SK-N-SH treated with all-trans-retinoic acid at 6 μM for 48 hours (cell line): ENCODE measurements at regions not wholly inside any gene's neighbourhood (a gene's known extent, or its start where the extent isn't known, plus 50 kb on each side); places are given as distances from the start of the nearest gene placed in this dataset.

Experiments used
- ATAC-seq: fragments of 200-7000 bp; cut with Tn5 transposase; 3 replicates; pipeline ENCODE4 v1.9.1; 2020; ENCODE audit warnings: mild to moderate bottlenecking, moderate library complexity
- ARNTL ChIP-seq: fragments of 450-650 bp; formaldehyde crosslinking; IDR thresholded peaks from 2 replicates; pipeline ENCODE4 v1.5.0; 2020; ENCODE audit warnings: low read depth, mild to moderate bottlenecking, moderate library complexity, borderline replicate concordance
- CREB5 ChIP-seq: fragments of 250-450 bp; sonication (Bioruptor Pico); IDR thresholded peaks from 2 replicates; pipeline ENCODE4 v1.5.1; 2020; ENCODE audit warnings: low read depth, mild to moderate bottlenecking, moderate library complexity
- CSDC2 ChIP-seq: fragments of 250-450 bp; sonication (Bioruptor Pico); IDR thresholded peaks from 2 replicates; pipeline ENCODE4 v1.5.0; 2020; ENCODE audit warnings: mild to moderate bottlenecking, moderate library complexity
- CSRNP3 ChIP-seq: fragments of 250-450 bp; sonication (Bioruptor Pico); IDR thresholded peaks from 2 replicates; pipeline ENCODE4 v1.5.1; 2021; ENCODE audit warnings: mild to moderate bottlenecking, moderate library complexity
- ESRRG ChIP-seq: fragments of 250-450 bp; sonication (Bioruptor Pico); IDR thresholded peaks from 2 replicates; pipeline ENCODE4 v1.6.1; 2021; ENCODE audit warnings: mild to moderate bottlenecking
- GLIS3 ChIP-seq: fragments of 250-450 bp; sonication (Bioruptor Pico); IDR thresholded peaks from 2 replicates; pipeline ENCODE4 v1.5.0; 2020; ENCODE audit warnings: mild to moderate bottlenecking, moderate library complexity
- ISL1 ChIP-seq: fragments of 250-450 bp; sonication (Bioruptor Pico); IDR thresholded peaks from 2 replicates; pipeline ENCODE4 v2.1.2; 2022; ENCODE audit warnings: mild to moderate bottlenecking, moderate library complexity
- OSR1 ChIP-seq: fragments of 250-450 bp; sonication (Bioruptor Pico); IDR thresholded peaks from 2 replicates; pipeline ENCODE4 v1.8.0; 2022; ENCODE audit warnings: moderate library complexity, mild to moderate bottlenecking, inconsistent platforms
- PATZ1 ChIP-seq: fragments of 250-450 bp; sonication (Bioruptor Pico); IDR thresholded peaks from 2 replicates; pipeline ENCODE4 v1.8.0; 2020; ENCODE audit warnings: mild to moderate bottlenecking, moderate library complexity, borderline replicate concordance
- POU6F1 ChIP-seq: fragments of 250-450 bp; sonication (Bioruptor Pico); IDR thresholded peaks from 2 replicates; pipeline ENCODE4 v1.8.0; 2021; ENCODE audit warnings: low read depth, mild to moderate bottlenecking, moderate library complexity, borderline replicate concordance
- PPARA ChIP-seq: fragments of 250-450 bp; sonication (Bioruptor Pico); IDR thresholded peaks from 2 replicates; pipeline ENCODE4 v1.5.0; 2020; ENCODE audit warnings: mild to moderate bottlenecking, borderline replicate concordance
- RARB ChIP-seq: fragments of 250-450 bp; sonication (Bioruptor Pico); IDR thresholded peaks from 2 replicates; pipeline ENCODE4 v1.8.0; 2021; ENCODE audit warnings: mild to moderate bottlenecking, moderate library complexity
- SNAI2 ChIP-seq: fragments of 250-450 bp; sonication (Bioruptor Pico); IDR thresholded peaks from 2 replicates; pipeline ENCODE4 v1.5.0; 2020; ENCODE audit warnings: mild to moderate bottlenecking, moderate library complexity
- TCF4 ChIP-seq: fragments of 250-450 bp; sonication (Bioruptor Pico); IDR thresholded peaks from 2 replicates; pipeline ENCODE4 v1.8.0; 2021; ENCODE audit warnings: mild to moderate bottlenecking, moderate library complexity, borderline replicate concordance
- TOX ChIP-seq: fragments of 250-450 bp; sonication (Bioruptor Pico); IDR thresholded peaks from 2 replicates; pipeline ENCODE4 v1.8.0; 2021; ENCODE audit warnings: mild to moderate bottlenecking, moderate library complexity, borderline replicate concordance
- TSHZ2 ChIP-seq: fragments of 250-450 bp; sonication (Bioruptor Pico); IDR thresholded peaks from 2 replicates; pipeline ENCODE4 v1.5.0; 2020; ENCODE audit warnings: mild to moderate bottlenecking, moderate library complexity
- ZC3H10 ChIP-seq: fragments of 250-450 bp; sonication (Bioruptor Pico); IDR thresholded peaks from 2 replicates; pipeline ENCODE4 v1.5.1; 2021; ENCODE audit warnings: mild to moderate bottlenecking, moderate library complexity
- ZFP3 ChIP-seq: fragments of 250-450 bp; sonication (Bioruptor Pico); IDR thresholded peaks from 2 replicates; pipeline ENCODE4 v1.5.0; 2020; ENCODE audit warnings: mild to moderate bottlenecking, moderate library complexity
- ZNF565 ChIP-seq: fragments of 450-650 bp; formaldehyde crosslinking; conservative IDR thresholded peaks from 2 replicates; pipeline ENCODE4 v1.5.0; 2020; ENCODE audit warnings: low read depth, mild to moderate bottlenecking, moderate library complexity
- ZNF70 ChIP-seq: fragments of 450-650 bp; formaldehyde crosslinking; IDR thresholded peaks from 2 replicates; pipeline ENCODE4 v1.5.0; 2020; ENCODE audit warnings: mild to moderate bottlenecking, moderate library complexity
- ZNF8 ChIP-seq: fragments of 450-650 bp; formaldehyde crosslinking; IDR thresholded peaks from 2 replicates; pipeline ENCODE4 v1.5.0; 2020; ENCODE audit warnings: mild to moderate bottlenecking, moderate library complexity

GRCh38 chr13:90898811-90899210 is 448.7 kb upstream of the MIR17HG start:
- no peak for ATAC-seq
- TF ChIP-seq ARNTL (no peak), PPARA (CRISPR knock-in tag) (no peak), TSHZ2 (CRISPR knock-in tag) (no peak), ZFP3 (CRISPR knock-in tag) (no peak), PATZ1 (CRISPR knock-in tag) (no peak), ESRRG (CRISPR knock-in tag) (no peak), ZNF70 (CRISPR knock-in tag) (no peak), ISL1 (CRISPR knock-in tag) (no peak), ZNF8 (CRISPR knock-in tag) (no peak), SNAI2 (CRISPR knock-in tag) (no peak), TCF4 (CRISPR knock-in tag) (no peak), TOX (no peak), CREB5 (no peak), CSRNP3 (CRISPR knock-in tag) (no peak), ZC3H10 (CRISPR knock-in tag) (no peak), ZNF565 (CRISPR knock-in tag) (no peak), POU6F1 (CRISPR knock-in tag) (no peak), RARB (CRISPR knock-in tag) (no peak), GLIS3 (CRISPR knock-in tag) (no peak), CSDC2 (CRISPR knock-in tag) (no peak)
- TF ChIP-seq, all 23 proteins: peak for 0

- no peak for TF ChIP-seq CSRNP3 (CRISPR knock-in tag)
- no peak for TF ChIP-seq TCF4 (CRISPR knock-in tag)
- no peak for TF ChIP-seq GLIS3 (CRISPR knock-in tag)
Measured at GRCh38 chr13:90899416-90899815, 448.1 kb upstream of the MIR17HG start.

GRCh38 chr13:90902255-90902654 is 445.2 kb upstream of the MIR17HG start:
- TF ChIP-seq CSDC2 (CRISPR knock-in tag) (no peak), OSR1 (no peak), SNAI2 (CRISPR knock-in tag) (no peak), ZNF70 (CRISPR knock-in tag) (no peak), TSHZ2 (CRISPR knock-in tag) (no peak), ZNF8 (CRISPR knock-in tag) (no peak), CSRNP3 (CRISPR knock-in tag) (no peak), TOX (no peak), RARB (CRISPR knock-in tag) (no peak), ARNTL (no peak), PPARA (CRISPR knock-in tag) (no peak), ISL1 (CRISPR knock-in tag) (no peak)
- TF ChIP-seq, all 23 proteins: peak for 0
- ATAC-seq: no peak

More at GRCh38 chr13:90899416-90899815, 448.1 kb upstream of the MIR17HG start:
- ATAC-seq: no peak
